Suprapubic skin (tissue), 4 donors: ENCODE measurements at regions not wholly inside any gene's neighbourhood (a gene's known extent, or its start where the extent isn't known, plus 50 kb on each side); places are given as distances from the start of the nearest gene placed in this dataset.

Experiments used
- POLR2A ChIP-seq, 2 donors: fragments of 450-650 bp; IDR thresholded peaks; one replicate each; pipeline ENCODE4 v1.6.1; 2017; ENCODE audit warnings: antibody characterized with exemption in 2 of 2, mild to moderate bottlenecking in 2 of 2, moderate library complexity in 2 of 2
- POLR2AphosphoS5 ChIP-seq, 3 donors: sonication (generic); formaldehyde crosslinking; IDR thresholded peaks; one replicate each; pipeline ENCODE4 v1.6.1; 2017; ENCODE audit warnings: antibody characterized with exemption in 3 of 3
- TF ChIP-seq, protein P1 (sequence below), 2 donors: fragments of 200-600 bp in 1 of 2; fragments of 450-650 bp in 1 of 2; sonication (generic) in 1 of 2; IDR thresholded peaks; one replicate each; pipeline ENCODE4 v1.5.1; 2016 to 2019; ENCODE audit warnings: antibody characterized with exemption in 2 of 2, mild to moderate bottlenecking in 1 of 2, moderate library complexity in 1 of 2

DNA sequence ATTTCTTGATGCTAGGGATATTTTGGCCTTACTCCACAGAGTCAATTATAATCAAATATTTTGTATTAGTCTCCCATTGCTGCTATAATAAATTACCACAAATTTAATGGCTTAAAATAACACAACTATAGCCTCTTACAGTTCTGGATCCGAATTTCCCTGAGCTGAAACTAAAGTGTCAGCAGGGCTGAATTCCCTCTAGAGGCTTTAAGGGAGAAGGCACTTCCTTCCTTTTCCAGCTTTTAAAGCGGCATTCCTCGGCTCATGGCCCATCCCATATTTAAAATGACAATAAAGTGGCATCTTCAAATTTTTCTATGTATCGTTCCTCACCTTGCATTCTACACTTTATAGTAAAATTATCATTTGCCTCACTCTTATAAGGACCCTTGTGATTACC lies 421.4 kb upstream of the ZWINT start:
- TF ChIP-seq, protein P1, sequence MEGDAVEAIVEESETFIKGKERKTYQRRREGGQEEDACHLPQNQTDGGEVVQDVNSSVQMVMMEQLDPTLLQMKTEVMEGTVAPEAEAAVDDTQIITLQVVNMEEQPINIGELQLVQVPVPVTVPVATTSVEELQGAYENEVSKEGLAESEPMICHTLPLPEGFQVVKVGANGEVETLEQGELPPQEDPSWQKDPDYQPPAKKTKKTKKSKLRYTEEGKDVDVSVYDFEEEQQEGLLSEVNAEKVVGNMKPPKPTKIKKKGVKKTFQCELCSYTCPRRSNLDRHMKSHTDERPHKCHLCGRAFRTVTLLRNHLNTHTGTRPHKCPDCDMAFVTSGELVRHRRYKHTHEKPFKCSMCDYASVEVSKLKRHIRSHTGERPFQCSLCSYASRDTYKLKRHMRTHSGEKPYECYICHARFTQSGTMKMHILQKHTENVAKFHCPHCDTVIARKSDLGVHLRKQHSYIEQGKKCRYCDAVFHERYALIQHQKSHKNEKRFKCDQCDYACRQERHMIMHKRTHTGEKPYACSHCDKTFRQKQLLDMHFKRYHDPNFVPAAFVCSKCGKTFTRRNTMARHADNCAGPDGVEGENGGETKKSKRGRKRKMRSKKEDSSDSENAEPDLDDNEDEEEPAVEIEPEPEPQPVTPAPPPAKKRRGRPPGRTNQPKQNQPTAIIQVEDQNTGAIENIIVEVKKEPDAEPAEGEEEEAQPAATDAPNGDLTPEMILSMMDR (IDR thresholded peaks at IDR 0.05) = no peak
- TF ChIP-seq POLR2AphosphoS5 (IDR thresholded peaks at IDR 0.05) (no peak), POLR2A (IDR thresholded peaks at IDR 0.05) (no peak)
